IMR-90 (cell line): ENCODE measurements at regions not wholly inside any gene's neighbourhood (a gene's known extent, or its start where the extent isn't known, plus 50 kb on each side); places are given as distances from the start of the nearest gene placed in this dataset.
A peak's percentile ranks its signal among the peaks of the same experiment; 100 is the strongest.

Source experiments
- ATAC-seq: fragments of 200-7000 bp; cut with Tn5 transposase; 2 replicates; pipeline ENCODE4 v1.9.1; 2020; ENCODE audit warnings: low read depth, mild to moderate bottlenecking, moderate library complexity
- BruUV-seq: library from RNA; stranded (reverse); fragments of 400-500 nt; replicated peaks from 2 replicates; lab custom pipeline; 2021; lab: Mats Ljungman, UMichigan
- CTCF ChIA-PET: fragments of 300-600 bp; formaldehyde crosslinking; extraction: SDS; loops from one replicate; lab custom pipeline; 2021; ENCODE audit warnings: antibody characterized with exemption; lab: Yijun Ruan, JAX
- POLR2A ChIA-PET: fragments of 300-600 bp; sonication (Branson Sonifier 250); formaldehyde crosslinking; loops from one replicate; lab custom pipeline; 2022; ENCODE audit warnings: antibody characterized with exemption; ENCODE audit not compliant: unreplicated experiment; lab: Charles Lee
- DNase-seq: peaks from one replicate; pipeline ENCODE4 v3.0.0; 2013
- H2AFZ ChIP-seq: replicated peaks from 2 replicates; pipeline ENCODE3; 2013; ENCODE audit warnings: low read length, mild to moderate bottlenecking; ENCODE audit not compliant: poor library complexity
- H2AK5ac ChIP-seq: 2 replicates; pipeline ENCODE4 v1.6.1; 2013; ENCODE audit warnings: low read depth, low read length, inconsistent platforms
- H2AK9ac ChIP-seq: replicated peaks from 2 replicates; pipeline ENCODE3; 2013; ENCODE audit warnings: mild to moderate bottlenecking, low read depth, low read length, moderate library complexity; ENCODE audit not compliant: poor library complexity
- H2BK120ac ChIP-seq: 2 replicates; pipeline ENCODE4 v1.6.1; 2013; ENCODE audit warnings: low read depth, low read length, inconsistent platforms
- H2BK15ac ChIP-seq: 3 replicates; pipeline ENCODE4 v1.6.1; 2013; ENCODE audit warnings: low read depth, low read length, inconsistent platforms
- H2BK20ac ChIP-seq: 2 replicates; pipeline ENCODE4 v1.6.1; 2013; ENCODE audit warnings: low read depth, mild to moderate bottlenecking, inconsistent platforms, low read length, moderate library complexity
- H2BK5ac ChIP-seq: 2 replicates; pipeline ENCODE4 v1.6.1; 2013; ENCODE audit warnings: mild to moderate bottlenecking, low read depth, low read length, inconsistent platforms; ENCODE audit not compliant: poor library complexity, severe bottlenecking
- H3K14ac ChIP-seq: replicated peaks from 2 replicates; pipeline ENCODE4 v1.6.1; 2013; ENCODE audit warnings: low read depth, low read length, inconsistent platforms
- H3K18ac ChIP-seq: 2 replicates; pipeline ENCODE4 v1.6.1; 2013; ENCODE audit warnings: low read depth, low read length, control low read depth
- H3K23ac ChIP-seq: 2 replicates; pipeline ENCODE4 v1.6.1; 2013; ENCODE audit warnings: low read depth, low read length, inconsistent platforms
- H3K27ac ChIP-seq: 2 replicates; pipeline ENCODE4 v1.5.1; 2013; ENCODE audit warnings: mild to moderate bottlenecking, control low read depth, low read length; ENCODE audit not compliant: insufficient read depth
- H3K27me3 ChIP-seq: 2 replicates; pipeline ENCODE4 v1.6.1; 2013; ENCODE audit warnings: low read length; ENCODE audit not compliant: control insufficient read depth, insufficient read depth
- H3K36me3 ChIP-seq: 2 replicates; pipeline ENCODE4 v1.6.1; 2013; ENCODE audit warnings: low read length, mixed read lengths; ENCODE audit not compliant: control insufficient read depth, insufficient read depth
- H3K4ac ChIP-seq: 2 replicates; pipeline ENCODE4 v1.6.1; 2013; ENCODE audit warnings: low read depth, low read length, inconsistent platforms
- H3K4me1 ChIP-seq: 2 replicates; pipeline ENCODE4 v1.6.1; 2013; ENCODE audit warnings: low read length, mixed read lengths; ENCODE audit not compliant: control insufficient read depth, insufficient read depth
- H3K4me2 ChIP-seq: 2 replicates; pipeline ENCODE4 v1.6.1; 2013; ENCODE audit warnings: low read depth, mild to moderate bottlenecking, control low read depth, low read length, moderate library complexity
- H3K4me3 ChIP-seq: 2 replicates; pipeline ENCODE4 v1.5.1; 2013; ENCODE audit warnings: low read depth, mild to moderate bottlenecking, control low read depth, low read length, moderate library complexity; ENCODE audit not compliant: insufficient read depth
- H3K56ac ChIP-seq: 2 replicates; pipeline ENCODE4 v1.6.1; 2013; ENCODE audit warnings: low read length, inconsistent platforms; ENCODE audit not compliant: insufficient read depth; ENCODE audit errors: extremely low read depth
- H3K79me1 ChIP-seq, 2 experiments: 2 replicates each; pipeline ENCODE4 v1.6.1; 2013; ENCODE audit warnings: low read length in 2 of 2, inconsistent platforms in 1 of 2, low read depth in 1 of 2
- H3K9ac ChIP-seq: 2 replicates; pipeline ENCODE4 v1.6.1; 2013; ENCODE audit warnings: low read depth, low read length, control low read depth
- H3K9me1 ChIP-seq: 2 replicates; pipeline ENCODE4 v1.6.1; 2013; ENCODE audit warnings: low read length, inconsistent platforms; ENCODE audit not compliant: insufficient read depth
- H3K9me3 ChIP-seq: 2 replicates; pipeline ENCODE4 v1.6.1; 2013; ENCODE audit warnings: low read length; ENCODE audit not compliant: control insufficient read depth, insufficient read depth
- H4K20me1 ChIP-seq: 2 replicates; pipeline ENCODE4 v1.6.1; 2013; ENCODE audit warnings: low read length, inconsistent platforms; ENCODE audit not compliant: insufficient read depth
- H4K5ac ChIP-seq: 2 replicates; pipeline ENCODE4 v1.6.1; 2013; ENCODE audit warnings: mild to moderate bottlenecking, low read depth, low read length, control low read depth
- H4K8ac ChIP-seq, 2 experiments: 2 replicates each; pipeline ENCODE4 v1.6.1; 2013; ENCODE audit warnings: low read depth in 2 of 2, low read length in 2 of 2, control low read depth in 1 of 2, inconsistent platforms in 1 of 2
- H4K91ac ChIP-seq: 2 replicates; pipeline ENCODE4 v1.6.1; 2013; ENCODE audit warnings: low read depth, low read length, inconsistent platforms; ENCODE audit not compliant: insufficient read depth
- CEBPB ChIP-seq: IDR thresholded peaks from 2 replicates; pipeline ENCODE4 v1.6.1; 2012; ENCODE audit warnings: low read depth, low read length, improper control_type of control experiment
- FOS ChIP-seq: fragments of 150-350 bp; IDR thresholded peaks from 2 replicates; pipeline ENCODE4 v1.6.1; 2016; ENCODE audit warnings: low read depth, low read length
- NFE2L2 ChIP-seq: fragments of 150-350 bp; IDR thresholded peaks from 2 replicates; pipeline ENCODE4 v1.6.1; 2016; ENCODE audit warnings: low read depth, mild to moderate bottlenecking, low read length
- RCOR1 ChIP-seq: IDR thresholded peaks from 2 replicates; pipeline ENCODE4 v1.6.1; 2012; ENCODE audit warnings: mild to moderate bottlenecking, low read length, improper control_type of control experiment; ENCODE audit not compliant: insufficient replicate concordance
- WGBS, 2 experiments: methylation state at CpG; one replicate each; pipeline versions ENCODE4 v1.1.5 to v1.1.7; 2013; ENCODE audit warnings: missing lambda C conversion rate in 2 of 2; ENCODE audit not compliant: insufficient read length in 1 of 2; ENCODE audit errors: extremely low coverage in 2 of 2; 5-methylcytosine and 5-hydroxymethylcytosine counted together
- dilution Hi-C: fragments of 300-500 bp; cut with HindIII; formaldehyde crosslinking; loops from one replicate; pipeline ENCODE4 v1.14.3; 2018; ENCODE audit warnings: low sequenced_read_pairs; ENCODE audit not compliant: unreplicated experiment
- in situ Hi-C: fragments of 300-500 bp; cut with MboI; formaldehyde crosslinking; loops from 3 replicates; pipeline ENCODE4 v1.14.3; 2019; ENCODE audit warnings: low sequenced_read_pairs, inconsistent platforms, mixed read lengths
- intact Hi-C: fragments of 100-400 bp; cut with micrococcal nuclease; formaldehyde crosslinking; loops from 2 replicates; pipeline ENCODE4 v1.10.0; 2022
- TF ChIP-seq, protein P1 (sequence below): conservative IDR thresholded peaks from 2 replicates; pipeline ENCODE4 v1.5.1; 2012; ENCODE audit warnings: mild to moderate bottlenecking, low read depth, low read length, improper control_type of control experiment

DNA sequence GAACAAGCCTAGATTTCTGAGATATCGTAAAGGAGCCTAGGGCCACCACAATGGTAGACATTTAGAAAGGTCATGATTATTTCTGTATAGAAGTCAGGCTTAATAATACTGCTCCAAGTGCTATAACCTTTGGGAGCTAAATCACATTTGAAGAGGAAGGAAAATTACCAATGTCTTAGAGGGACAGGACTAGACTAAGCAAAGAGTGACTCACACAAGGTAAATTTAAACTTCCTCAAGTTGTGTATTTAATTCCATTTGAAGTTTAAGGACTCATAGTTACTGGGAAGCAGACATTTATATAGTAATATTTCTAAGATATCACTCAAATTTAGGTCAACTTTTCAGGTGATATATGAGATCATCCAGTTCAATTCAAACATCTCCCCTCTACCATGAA lies 227.6 kb upstream of the MME start:
- Histone ChIP-seq H3K27ac (no peak overlapping the region), H2BK120ac (peak overlapping the region; percentile 35; the same call in 1 of the 2 replicates), H3K36me3 (no peaks in the 10 kb centered on the region), H3K27me3 (no peaks in the 10 kb centered on the region), H2BK15ac (peak overlapping the region; percentile 42; the same call in 1 of the 3 replicates), H3K9ac (no peak overlapping the region), H3K4ac (peak overlapping the region; percentile 49; the same call in 1 of the 2 replicates), H4K8ac (0 out of 4 replicates have a peak overlapping the region, but pooled peaks of 1 of the 2 experiments have one; percentile 10), H4K91ac (no peak overlapping the region), H2BK5ac (peak overlapping the region; percentile 74), H3K56ac (no peak overlapping the region), H3K4me3 (no peak overlapping the region), H2AK9ac (no peak overlapping the region), H3K79me1 (no peaks in the 10 kb centered on the region), H3K18ac (peak overlapping the region; percentile 64; the same call in 1 of the 2 replicates), H2AFZ (no peak overlapping the region), H3K4me1 (peaks cover 2% of the 10 kb centered on the region; the same call in 1 of the 2 replicates), H2BK20ac (0 out of 2 replicates have a peak overlapping the region, but pooled peaks have one; percentile 5), H4K20me1 (no peaks in the 10 kb centered on the region), H3K14ac (0 out of 2 replicates have a peak overlapping the region, but pooled peaks have one; percentile 58), H3K9me3 (no peaks in the 10 kb centered on the region), H3K9me1 (no peaks in the 10 kb centered on the region), H2AK5ac (no peak overlapping the region), H3K23ac (no peak overlapping the region), H4K5ac (no peak overlapping the region), H3K4me2 (peak overlapping the region; percentile 12; the same call in 1 of the 2 replicates)
- no TSS peak for BruUV-seq
- intact Hi-C loops: no loop called here
- ChIA-PET CTCF (no interaction called here), POLR2A (no interaction called here)
- no CpG with 5 or more reads among the region's 1 CpG for WGBS, 2 experiments
- dilution Hi-C loops: no loop called here
- in situ Hi-C loops: no loop called here
- DNase-seq: peak; percentile 51
- TF ChIP-seq FOS: peak; percentile 10; the same call in 1 of the 2 replicates
- no peak for TF ChIP-seq CEBPB
- TF ChIP-seq NFE2L2: no peak
- TF ChIP-seq, protein P1, sequence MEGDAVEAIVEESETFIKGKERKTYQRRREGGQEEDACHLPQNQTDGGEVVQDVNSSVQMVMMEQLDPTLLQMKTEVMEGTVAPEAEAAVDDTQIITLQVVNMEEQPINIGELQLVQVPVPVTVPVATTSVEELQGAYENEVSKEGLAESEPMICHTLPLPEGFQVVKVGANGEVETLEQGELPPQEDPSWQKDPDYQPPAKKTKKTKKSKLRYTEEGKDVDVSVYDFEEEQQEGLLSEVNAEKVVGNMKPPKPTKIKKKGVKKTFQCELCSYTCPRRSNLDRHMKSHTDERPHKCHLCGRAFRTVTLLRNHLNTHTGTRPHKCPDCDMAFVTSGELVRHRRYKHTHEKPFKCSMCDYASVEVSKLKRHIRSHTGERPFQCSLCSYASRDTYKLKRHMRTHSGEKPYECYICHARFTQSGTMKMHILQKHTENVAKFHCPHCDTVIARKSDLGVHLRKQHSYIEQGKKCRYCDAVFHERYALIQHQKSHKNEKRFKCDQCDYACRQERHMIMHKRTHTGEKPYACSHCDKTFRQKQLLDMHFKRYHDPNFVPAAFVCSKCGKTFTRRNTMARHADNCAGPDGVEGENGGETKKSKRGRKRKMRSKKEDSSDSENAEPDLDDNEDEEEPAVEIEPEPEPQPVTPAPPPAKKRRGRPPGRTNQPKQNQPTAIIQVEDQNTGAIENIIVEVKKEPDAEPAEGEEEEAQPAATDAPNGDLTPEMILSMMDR: no peak
- TF ChIP-seq RCOR1: no peak
- peak; percentile 61 for ATAC-seq
